Esophagus squamous epithelium (tissue), 4 donors: ENCODE measurements at regions not wholly inside any gene's neighbourhood (a gene's known extent, or its start where the extent isn't known, plus 50 kb on each side); places are given as distances from the start of the nearest gene placed in this dataset.

ENCODE experiments used
- POLR2A ChIP-seq, 4 donors: fragments of 450-650 bp; IDR thresholded peaks; one replicate each; pipeline ENCODE4 v1.6.1; 2017; ENCODE audit warnings: antibody characterized with exemption in 4 of 4, mild to moderate bottlenecking in 4 of 4, moderate library complexity in 3 of 4
- TF ChIP-seq, protein P1 (sequence below), 6 experiments: fragments of 450-650 bp in 4 of 6; fragments of 200-600 bp in 2 of 6; sonication (generic) in 2 of 6; IDR thresholded peaks; one replicate each; pipeline ENCODE4 v1.5.1; 2016 to 2019; ENCODE audit warnings: antibody characterized with exemption in 6 of 6, mild to moderate bottlenecking in 4 of 6, moderate library complexity in 4 of 6

- no peak for TF ChIP-seq POLR2A (IDR thresholded peaks at IDR 0.05)
- TF ChIP-seq, protein P1, sequence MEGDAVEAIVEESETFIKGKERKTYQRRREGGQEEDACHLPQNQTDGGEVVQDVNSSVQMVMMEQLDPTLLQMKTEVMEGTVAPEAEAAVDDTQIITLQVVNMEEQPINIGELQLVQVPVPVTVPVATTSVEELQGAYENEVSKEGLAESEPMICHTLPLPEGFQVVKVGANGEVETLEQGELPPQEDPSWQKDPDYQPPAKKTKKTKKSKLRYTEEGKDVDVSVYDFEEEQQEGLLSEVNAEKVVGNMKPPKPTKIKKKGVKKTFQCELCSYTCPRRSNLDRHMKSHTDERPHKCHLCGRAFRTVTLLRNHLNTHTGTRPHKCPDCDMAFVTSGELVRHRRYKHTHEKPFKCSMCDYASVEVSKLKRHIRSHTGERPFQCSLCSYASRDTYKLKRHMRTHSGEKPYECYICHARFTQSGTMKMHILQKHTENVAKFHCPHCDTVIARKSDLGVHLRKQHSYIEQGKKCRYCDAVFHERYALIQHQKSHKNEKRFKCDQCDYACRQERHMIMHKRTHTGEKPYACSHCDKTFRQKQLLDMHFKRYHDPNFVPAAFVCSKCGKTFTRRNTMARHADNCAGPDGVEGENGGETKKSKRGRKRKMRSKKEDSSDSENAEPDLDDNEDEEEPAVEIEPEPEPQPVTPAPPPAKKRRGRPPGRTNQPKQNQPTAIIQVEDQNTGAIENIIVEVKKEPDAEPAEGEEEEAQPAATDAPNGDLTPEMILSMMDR (IDR thresholded peaks at IDR 0.05), result no peak
These were observed 110.2 kb upstream of the C1orf174 start for GRCh38 chr1:4010284-4010683.
